GM12801 (cell line): ENCODE measurements at regions not wholly inside any gene's neighbourhood (a gene's known extent, or its start where the extent isn't known, plus 50 kb on each side); places are given as distances from the start of the nearest gene placed in this dataset.

Source experiments
- CTCF ChIP-seq: IDR thresholded peaks from one replicate; pipeline ENCODE4 v1.5.1; 2011; ENCODE audit warnings: control low read depth; ENCODE audit not compliant: insufficient read length; ENCODE audit errors: extremely low read depth

- TF ChIP-seq CTCF = no peak
These were observed 78.0 kb downstream of the KLF5 start for GRCh38 chr13:73136776-73137175.

- no peak for TF ChIP-seq CTCF
These were observed 74.7 kb downstream of the KLF5 start for GRCh38 chr13:73133531-73133930.

- no peak for TF ChIP-seq CTCF
These were observed 72.4 kb downstream of the KLF5 start for GRCh38 chr13:73131247-73131646.

DNA sequence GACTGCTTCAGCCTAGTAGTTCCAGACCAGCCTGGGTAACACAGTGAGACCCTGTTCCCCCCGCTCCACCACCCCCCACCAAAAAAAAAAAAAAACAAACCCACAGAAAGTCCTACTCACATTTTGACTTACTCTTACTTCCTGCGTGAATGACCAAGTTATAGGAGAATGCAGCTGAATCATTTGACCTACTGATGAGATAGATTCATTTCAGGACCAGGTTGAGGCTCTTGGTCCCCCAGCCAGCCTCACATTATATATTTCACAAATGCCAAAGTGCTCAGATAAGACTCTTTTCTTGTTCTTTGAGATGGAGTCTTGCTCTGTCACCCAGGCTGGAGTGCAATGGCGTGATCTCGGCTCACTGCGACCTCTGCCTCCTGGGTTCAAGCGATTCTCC, 70.2 kb downstream of the KLF5 start:
- TF ChIP-seq CTCF = no peak
